Left colon (tissue), 2 donors: ENCODE measurements at regions not wholly inside any gene's neighbourhood (a gene's known extent, or its start where the extent isn't known, plus 50 kb on each side); places are given as distances from the start of the nearest gene placed in this dataset.
"Not testable (repeated sequence)": the region's sequence is repeated elsewhere in the genome, so short reads cannot be mapped to it uniquely, and the experiment has no call there.

Experiments
- ATAC-seq: fragments of 200-7000 bp; cut with Tn5 transposase; one replicate; pipeline ENCODE4 v1.9.1; 2020; ENCODE audit warnings: mild to moderate bottlenecking, moderate library complexity
- DNase-seq, 2 donors: peaks; one replicate each; pipeline ENCODE4 v3.0.0-alpha.2; 2020
- intact Hi-C, 2 donors: fragments of 100-400 bp; cut with DNase I in 1 of 2; cut with micrococcal nuclease in 1 of 2; formaldehyde crosslinking; loops; one replicate each; pipeline versions ENCODE4 v1.11.2 to v1.14.0; 2022; cut with DNase I, micrococcal nuclease
- donor health status: DM: no; HTN: no; CAD: no.
- donor health status: DM: yes; HTN: yes; CAD: no.

DNA sequence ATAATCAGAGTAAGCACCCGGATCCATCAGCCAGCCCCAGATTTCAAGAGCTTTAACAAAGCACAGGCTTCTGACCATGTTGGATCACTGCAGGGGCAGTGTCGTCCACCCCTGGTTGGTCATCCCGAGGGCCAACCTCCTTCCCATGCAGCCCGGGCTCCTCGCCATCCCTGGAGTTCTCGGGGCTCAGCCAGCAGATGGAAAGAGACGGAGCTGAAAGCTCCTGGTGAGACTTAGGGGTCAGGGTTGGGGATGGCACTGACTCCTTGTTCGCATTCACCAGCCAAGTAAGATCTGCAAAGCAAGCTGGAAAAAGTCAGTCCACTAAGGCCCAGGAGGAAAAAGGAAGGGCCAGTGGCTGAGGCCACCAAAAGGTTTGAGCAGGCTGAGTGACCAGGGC is 888.9 kb downstream of the BRD1 start:
- ATAC-seq (no peak), DNase-seq (no peak)
- intact Hi-C loops: no loop called here

DNA sequence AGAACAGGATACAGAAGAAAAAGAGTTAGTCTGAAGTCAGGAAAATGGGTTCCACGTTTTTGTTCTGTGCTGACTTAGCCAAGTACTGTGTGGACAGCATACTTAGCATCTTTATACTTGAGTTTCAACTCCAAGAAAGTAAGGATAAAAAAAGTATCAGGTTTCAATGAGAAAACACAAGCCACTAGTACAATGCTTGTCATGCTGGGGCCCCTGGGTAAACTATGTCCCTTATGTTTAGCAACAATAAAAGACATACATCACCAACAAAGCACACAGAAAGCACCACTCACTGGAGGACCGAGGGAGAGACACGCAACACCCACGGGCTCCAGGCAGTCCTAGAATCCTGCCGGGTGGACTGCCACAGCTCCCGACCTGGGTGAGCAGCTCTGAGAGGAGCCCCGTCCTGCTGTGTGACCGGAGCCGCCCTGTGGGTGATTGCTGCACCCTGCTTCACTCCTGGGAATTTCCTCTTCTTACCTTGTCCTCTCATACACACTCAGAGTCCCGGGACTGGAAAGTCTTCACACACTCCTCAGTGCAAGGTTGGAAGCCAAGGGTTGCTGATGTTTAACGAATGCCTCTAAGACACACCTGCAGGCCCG is 890.5 kb downstream of the BRD1 start:
- DNase-seq (no peak), ATAC-seq (no peak)
- intact Hi-C loops: no loop called here

DNA sequence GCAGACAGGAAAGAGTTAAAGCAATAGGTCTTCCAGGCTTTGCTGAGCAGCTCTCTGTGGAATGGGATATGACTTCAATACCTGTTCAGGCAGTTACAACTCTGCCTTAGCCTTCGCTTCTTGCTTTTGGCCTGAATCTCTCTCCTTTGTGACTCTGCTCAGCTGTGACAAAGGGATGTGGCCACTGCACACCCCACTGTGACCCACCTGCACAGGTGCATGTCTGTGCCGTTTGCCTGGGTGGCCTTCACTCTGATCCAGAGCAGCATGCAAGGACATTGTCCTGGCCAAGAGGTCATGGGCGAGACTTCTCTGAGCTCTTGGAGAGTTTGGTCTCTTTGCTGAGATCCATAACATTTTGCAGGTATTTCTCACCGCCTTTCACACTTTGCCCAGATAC is 891.3 kb downstream of the BRD1 start:
- ATAC-seq: no peak
- DNase-seq: no peak

DNA sequence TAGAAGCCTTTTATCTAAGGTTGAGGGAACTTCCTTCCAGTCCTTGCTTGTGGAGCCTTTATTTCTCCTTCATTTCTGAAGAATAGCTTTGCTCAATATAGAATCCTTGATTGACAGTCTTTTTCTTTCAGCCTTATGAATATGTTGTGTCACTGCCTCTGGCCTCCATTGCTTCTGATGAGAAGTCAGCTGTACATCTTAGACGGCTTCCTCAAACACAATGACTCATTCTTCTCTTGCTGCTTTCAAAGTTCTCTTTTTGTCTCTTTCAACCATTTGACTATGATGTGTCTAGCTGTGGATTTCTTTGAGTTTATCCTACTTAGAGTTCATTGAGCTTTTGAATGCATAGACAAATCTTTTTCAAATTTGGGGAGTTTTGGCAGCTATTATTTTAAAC is 893.2 kb downstream of the BRD1 start:
- intact Hi-C loops: no loop called here
- DNase-seq (no peak), ATAC-seq (no peak)

More for the DNA sequence above, 891.3 kb downstream of the BRD1 start:
- intact Hi-C loops: no loop called here

DNA sequence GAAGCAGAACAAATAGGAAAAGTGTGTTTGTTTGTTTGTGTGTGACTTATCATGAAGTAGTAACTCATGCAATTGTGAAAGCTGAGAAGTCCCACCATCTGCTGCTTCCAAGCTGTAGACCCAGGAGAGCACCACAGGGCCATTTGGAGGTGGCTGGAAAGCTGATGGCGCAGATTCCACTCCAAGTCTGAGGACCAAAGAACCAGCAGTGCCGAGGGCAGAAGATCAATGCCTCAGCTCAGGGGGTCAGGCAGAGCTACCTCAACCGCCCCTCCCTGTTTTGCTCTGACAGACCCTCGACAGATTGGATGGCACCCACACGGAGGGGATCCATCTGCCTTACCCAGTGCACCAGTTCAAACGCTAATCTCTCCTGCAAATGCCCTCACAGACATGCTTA is 896.2 kb downstream of the BRD1 start:
- intact Hi-C loops: no loop called here
- DNase-seq: no peak
- ATAC-seq: no peak

DNA sequence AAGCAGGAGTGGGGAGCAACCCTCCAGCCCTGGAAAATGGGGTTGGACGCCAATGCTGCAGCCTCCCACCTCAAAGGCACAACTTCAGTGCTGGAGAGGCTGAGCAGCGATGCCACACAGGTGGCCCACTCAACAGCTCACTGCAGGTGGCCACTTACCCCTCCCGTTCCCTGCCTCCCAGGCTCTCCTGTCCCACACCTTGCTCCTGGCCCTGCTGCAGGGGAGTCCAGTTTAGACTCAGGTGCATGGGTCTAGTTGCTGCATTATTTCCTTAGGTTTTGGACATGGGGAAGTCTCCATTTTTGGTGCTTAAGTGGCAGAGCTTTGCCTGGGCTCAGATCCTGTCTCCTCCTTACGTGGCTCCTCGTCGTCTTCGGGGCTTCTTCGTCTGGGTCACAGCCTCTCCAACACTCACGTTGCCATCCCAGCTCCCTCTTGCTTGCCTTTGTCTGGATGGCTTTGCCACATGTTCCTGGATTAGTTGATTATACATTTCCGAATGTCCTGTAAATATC is 898.3 kb downstream of the BRD1 start:
- no peak for ATAC-seq
- intact Hi-C loops: no loop called here
- no peak for DNase-seq

DNA sequence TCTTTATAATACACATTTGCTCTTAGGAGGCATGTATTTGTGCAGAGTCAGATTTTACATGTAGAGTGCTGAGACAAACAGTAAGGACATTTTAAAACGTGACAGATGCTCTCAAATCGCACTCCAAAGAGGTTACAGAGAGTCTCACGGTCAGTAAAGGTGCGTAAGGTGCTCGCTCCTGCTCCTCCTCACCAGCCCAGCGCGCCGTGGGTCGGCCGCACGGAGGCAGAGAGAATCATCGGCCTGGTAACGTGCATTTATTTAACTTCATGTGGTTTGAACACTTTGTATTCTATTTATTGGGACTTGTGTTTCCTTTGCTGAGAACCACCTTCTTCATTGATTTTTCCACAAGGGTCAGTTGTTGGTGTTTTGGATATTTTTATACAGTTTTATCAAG is 900.1 kb downstream of the BRD1 start:
- DNase-seq (no peak), ATAC-seq (no peak)
- intact Hi-C loops: no loop called here

DNA sequence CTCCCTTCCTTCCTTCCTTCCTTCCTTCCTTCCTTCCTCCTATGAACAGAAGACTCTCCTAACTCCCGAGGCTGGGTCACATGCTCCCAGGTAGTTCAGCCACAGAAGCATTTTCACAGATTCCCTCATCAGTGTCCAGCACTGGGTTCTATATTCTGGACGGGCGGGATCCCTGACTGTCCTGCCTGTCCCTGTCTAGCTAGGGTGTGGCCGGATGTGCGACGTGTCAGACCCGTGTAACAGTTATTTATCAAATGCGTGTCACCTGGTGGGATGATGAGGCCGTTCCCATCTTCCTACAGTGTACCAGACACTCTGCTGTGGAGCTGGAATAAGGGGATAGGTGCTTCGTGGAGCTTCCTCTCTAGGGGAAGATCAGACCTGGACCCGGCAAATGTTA is 901.0 kb downstream of the BRD1 start:
- ATAC-seq (no peak), DNase-seq (no peak)
- intact Hi-C loops: no loop called here

DNA sequence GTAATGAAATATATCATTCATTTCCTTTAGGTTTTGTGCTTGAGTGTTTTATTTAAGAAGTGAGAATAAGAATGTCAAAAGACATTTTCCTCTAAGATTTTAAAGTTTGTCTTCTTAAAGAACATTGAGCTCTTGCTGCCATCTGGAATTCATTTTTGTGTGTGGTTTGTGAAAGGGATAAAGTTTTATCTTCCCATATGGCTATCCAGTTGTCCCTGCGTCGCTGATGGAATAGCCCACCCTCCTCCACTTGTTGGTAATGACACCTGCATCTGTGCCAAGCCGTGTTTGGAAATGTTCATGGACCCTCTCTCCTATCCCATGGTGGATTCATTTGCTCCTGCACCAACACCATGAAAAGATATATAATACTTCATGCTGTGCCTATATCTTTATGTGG is 901.5 kb downstream of the BRD1 start:
- intact Hi-C loops: no loop called here
- ATAC-seq: no peak

DNA sequence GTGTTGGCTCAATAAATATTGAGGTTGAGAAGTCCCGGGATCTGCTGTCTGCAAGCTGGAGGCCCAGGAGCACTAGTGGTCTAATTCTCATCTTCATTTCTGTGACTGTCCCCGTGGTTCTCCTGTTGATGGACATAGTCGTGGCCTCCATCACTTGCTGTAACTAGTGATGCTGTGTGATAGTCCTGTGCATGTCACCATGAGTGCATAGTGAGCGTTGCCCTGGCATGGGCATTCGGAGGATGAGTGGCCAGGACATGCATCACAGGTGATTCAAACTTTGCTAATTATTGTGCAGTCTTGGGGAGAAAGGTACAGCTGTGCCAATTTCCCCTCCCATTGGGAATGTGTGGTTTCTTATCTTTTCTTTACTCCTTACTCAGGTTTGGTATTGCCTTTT is 902.2 kb downstream of the BRD1 start:
- DNase-seq (no peak), ATAC-seq (no peak)
- intact Hi-C loops: no loop called here

More for the DNA sequence above, 901.5 kb downstream of the BRD1 start:
- no peak for DNase-seq

DNA sequence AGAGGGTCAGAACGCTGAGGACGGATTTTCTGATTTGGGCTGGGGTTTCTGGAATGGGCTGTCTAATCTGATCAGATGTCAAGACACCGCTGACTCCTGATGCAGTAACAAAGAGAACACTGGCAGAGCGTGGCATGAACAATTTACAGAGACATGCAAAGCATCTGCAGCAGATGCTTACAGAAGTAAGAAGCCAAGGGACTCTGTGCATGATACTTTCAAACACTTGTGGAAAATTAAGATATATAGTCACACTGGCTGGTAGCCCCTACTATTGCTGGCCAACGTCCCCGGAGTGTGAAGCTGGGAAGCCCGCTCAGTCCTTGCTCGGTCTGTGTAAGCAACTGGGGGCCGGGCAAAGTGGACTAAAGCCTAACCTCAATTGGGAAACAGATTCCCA is 903.7 kb downstream of the BRD1 start:
- DNase-seq (no peak), ATAC-seq (no peak)
- intact Hi-C loops: no loop called here

DNA sequence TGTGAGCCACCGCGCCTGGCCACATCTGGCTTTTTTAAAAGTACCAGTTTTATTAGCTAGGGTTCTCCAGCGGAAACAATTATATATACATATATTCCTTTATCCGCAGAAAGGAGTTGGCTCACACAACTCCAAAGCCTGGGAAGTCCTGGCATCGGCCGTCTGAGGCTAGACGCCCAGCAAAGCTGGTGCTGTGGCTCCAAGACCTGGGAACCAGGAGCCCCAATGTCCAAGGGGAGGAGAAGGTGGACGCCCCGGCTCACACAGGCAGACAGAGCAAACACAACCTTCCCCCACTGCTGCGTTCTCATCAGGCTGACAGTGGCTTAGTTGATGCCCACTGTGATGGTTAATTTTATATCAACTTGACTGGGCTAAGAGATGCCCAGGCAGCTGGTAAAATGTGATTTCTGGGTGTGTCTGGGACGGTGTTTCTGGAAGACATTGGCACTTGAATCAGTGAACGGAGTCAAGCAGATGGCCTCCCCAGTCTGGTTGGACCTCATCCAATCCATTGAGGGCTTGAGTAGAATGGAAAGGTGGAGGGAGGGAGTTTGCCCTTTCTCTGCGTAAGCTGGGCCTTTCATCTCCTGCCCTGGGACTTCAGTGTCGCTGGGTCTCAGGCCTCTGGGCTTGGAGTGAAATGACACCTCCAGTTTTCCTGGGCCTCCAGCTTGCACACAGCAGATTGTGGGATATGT is 904.4 kb downstream of the BRD1 start:
- intact Hi-C loops: no loop called here
- DNase-seq (no peak), ATAC-seq (no peak)

DNA sequence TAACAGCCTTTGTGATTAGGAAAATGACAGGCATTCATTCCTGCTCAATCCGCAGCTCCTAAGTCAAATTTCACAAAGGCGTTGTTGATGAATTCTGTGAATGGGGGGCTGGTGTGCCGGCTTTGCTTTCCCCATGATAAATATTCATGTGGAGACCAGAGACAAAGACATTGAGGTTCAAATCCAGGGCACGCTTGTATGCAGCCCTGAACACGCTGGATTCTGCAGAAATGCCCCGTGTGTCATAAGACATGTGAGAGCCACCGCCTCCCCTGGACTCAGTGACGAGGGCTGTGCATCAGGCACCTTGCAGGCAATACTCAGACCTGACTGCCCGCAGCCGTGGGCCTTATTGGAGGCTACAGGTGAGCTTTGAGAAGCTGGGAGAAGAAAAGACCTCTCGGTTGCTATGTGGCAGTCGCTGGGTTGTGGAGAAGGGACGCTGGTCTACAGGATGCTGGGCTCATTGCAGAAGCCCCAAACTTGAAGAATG is 906.2 kb downstream of the BRD1 start:
- intact Hi-C loops: no loop called here
- DNase-seq: no peak
- ATAC-seq: no peak

DNA sequence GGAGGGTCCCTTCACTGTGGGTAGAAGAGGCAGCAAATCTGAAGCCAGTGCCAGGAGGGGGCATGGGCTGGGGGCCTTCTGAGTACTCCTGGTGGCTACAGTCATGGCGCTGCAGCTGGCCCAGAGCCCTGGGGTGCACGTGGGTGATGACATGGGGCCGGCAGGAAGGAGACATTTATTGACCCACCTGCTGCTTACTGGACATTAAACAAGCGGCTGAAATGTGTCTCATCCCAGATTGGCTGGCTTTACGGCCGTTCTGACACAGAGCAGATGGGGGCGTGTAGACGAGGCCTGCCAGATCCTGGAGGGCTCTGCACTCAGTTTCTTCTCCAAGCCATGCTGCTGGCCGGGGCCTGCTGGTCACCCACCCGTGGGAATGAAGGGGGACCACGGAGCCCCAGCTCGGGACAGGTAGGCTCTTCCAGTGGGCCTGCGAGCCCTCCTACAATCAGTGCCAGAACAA is 906.9 kb downstream of the BRD1 start:
- intact Hi-C loops: no loop called here
- no peak for ATAC-seq
- no peak for DNase-seq

DNA sequence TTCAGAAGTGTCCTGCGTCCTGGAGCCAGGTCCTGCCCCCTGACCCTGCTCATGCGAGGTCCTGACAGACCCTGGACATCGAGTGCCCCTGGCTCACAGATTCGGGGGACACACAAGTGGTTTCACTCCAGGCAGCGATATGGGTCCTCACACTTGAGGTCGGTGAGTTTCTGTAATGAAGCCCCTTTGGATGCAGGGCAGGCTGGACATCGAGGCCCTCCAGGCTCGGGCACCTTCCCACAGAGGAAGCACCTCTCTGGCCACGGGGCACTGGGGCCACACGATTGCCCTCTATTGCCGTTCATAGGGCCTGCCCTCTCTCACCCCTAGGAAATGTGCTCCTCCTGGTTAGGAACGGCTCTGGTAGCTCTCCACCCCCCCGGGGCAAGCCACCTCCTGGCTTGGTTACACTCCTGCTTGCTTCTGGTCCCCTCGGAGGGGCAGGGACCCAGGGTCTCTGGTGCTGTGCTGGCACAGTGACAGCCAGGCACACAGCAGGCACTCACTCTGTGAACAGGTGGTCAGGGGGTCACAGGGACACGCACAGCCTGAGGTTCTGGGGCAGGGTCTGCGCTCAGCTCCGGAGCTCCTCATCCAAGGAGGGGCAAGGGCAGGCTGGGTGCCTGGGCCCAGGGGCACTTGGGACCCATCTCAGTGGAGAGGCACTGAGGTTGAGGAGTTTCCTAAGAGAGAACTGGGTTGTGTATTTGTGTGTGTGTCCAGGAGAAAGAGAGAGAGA is 907.7 kb downstream of the BRD1 start:
- no peak for DNase-seq
- ATAC-seq: no peak
- intact Hi-C loops: no loop called here

DNA sequence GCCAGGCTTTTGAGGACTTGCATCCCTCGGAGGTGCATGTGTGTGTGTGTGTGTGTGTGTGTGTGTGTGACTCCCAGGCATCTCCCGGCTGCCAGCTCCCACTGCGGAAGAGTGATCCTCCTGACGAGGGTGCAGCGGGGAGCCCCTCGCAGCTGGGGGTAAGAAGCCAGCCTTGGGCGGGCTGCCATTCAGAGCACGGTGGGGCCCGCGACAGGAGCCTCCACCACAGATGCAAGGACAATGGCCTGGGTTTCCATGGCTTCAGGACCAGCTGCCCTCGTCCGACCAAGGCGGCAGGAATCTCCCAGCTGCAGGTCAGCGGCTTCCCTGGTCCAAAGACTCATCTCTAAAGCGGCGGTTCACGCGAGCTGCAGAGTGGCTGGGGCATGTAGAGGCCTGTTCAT is 908.5 kb downstream of the BRD1 start:
- intact Hi-C loops: no loop called here
- DNase-seq (no peak), ATAC-seq (no peak)

DNA sequence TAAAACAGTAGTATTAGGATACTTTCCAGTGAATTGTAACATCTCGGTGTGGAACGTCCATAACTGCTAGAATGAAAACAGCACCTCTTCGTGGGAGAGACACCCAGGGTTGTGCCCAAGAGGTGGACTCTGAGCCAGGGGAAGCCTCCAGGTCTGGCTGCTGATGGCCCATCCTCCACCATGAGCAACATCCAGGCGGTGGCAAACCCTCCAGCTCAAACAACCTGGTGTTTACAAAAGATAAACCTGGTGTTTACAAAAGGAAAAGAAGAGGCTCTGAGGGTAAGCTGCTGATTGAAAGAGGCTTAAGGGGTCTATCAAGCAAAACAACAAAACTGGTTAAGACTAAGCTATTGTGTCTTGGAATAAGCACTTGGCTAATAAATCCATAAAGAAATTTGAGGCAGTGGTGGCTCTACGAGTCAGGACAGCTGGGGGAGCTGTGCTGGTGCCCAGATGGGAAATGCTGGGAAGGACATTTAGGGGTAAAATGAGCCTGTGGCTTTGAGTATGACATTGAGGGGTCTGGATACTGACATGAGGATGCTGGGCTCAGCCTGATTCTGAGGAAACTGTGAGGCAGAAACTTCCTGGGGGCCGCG is 909.0 kb downstream of the BRD1 start:
- ATAC-seq: no peak

DNA sequence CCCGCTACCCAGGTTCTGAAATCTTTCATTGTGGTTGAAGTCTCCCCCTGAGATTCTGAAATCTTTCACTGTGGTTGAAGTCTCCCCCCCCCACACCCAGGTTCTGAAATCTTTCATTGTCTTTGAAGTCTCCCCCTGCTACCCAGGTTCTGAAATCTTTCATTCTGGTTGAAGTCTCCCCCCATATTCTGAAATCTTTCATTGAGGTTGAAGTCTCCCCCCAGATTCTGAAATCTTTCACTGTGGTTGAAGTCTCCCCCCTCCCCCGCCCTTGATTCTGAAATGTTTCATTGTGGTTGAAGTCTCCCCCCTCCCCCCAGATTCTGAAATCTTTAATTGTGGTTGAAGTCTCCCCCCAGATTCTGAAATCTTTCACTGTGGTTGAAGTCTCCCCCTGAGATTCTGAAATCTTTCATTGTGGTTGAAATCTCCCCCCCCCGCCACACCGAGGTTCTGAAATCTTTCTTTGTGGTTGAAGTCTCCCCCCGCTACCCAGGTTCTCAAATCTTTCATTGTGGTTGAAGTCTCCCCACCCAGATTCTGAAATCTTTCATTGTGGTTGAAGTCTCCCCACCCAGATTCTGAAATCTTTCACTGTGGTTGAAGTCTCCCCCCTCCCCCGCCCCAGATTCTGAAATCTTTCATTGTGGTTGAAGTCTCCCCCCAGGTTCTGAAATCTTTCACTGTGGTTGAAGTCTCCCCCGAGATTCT is 915.2 kb downstream of the BRD1 start:
- ATAC-seq, DNase-seq, intact Hi-C loops: not testable (repeated sequence)

More for the DNA sequence above, 909.0 kb downstream of the BRD1 start:
- intact Hi-C loops: no loop called here
- no peak for DNase-seq

DNA sequence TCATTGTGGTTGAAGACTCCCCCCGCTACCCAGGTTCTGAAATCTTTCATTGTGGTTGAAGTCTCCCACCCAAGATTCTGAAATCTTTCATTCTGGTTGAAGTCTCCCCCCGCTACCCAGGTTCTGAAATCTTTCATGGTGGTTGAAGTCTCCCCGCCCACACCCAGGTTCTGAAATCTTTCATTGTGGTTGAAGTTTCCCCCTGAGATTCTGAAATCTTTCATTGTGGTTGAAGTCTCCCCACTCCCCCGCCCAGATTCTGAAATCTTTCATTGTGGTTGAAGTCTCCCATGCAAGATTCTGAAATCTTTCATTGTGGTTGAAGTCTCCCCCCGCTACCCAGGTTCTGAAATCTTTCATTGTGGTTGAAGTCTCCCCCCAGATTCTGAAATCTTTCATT is 916.0 kb downstream of the BRD1 start:
- DNase-seq, intact Hi-C loops, ATAC-seq: not testable (repeated sequence)
